HEK293 (cell line): ENCODE measurements at regions not wholly inside any gene's neighbourhood (a gene's known extent, or its start where the extent isn't known, plus 50 kb on each side); places are given as distances from the start of the nearest gene placed in this dataset.

Experiments
- CTCF ChIA-PET: fragments of 350-600 bp; formaldehyde crosslinking; extraction: SDS; loops from one replicate; lab custom pipeline; 2021; ENCODE audit warnings: antibody characterized with exemption; lab: Yijun Ruan, JAX
- POLR2A ChIA-PET: fragments of 300-600 bp; formaldehyde crosslinking; extraction: SDS; loops from one replicate; lab custom pipeline; 2020; ENCODE audit warnings: antibody characterized with exemption, inconsistent platforms; lab: Yijun Ruan, JAX
- H3K27ac ChIP-seq: fragments of 200-500 bp; sonication (Bioruptor generic); 2 replicates; pipeline ENCODE4 v1.5.1; 2014; ENCODE audit warnings: low read depth, low read length, control low read depth, inconsistent platforms; ENCODE audit errors: extremely low read depth
- H3K36me3 ChIP-seq, 2 experiments: fragments of 200-500 bp in 1 of 2; sonication (Bioruptor generic) in 1 of 2; 1 replicate in 1 of 2; 2 replicates in 1 of 2; pipeline ENCODE4 v1.5.1; 2014 to 2017; ENCODE audit warnings: inconsistent platforms in 2 of 2, low read length in 2 of 2; ENCODE audit not compliant: control insufficient read depth in 2 of 2, insufficient read depth in 1 of 2
- H3K4me1 ChIP-seq: fragments of 200-500 bp; sonication (Bioruptor generic); 2 replicates; pipeline ENCODE4 v1.5.1; 2014; ENCODE audit warnings: mild to moderate bottlenecking, low read length, inconsistent platforms; ENCODE audit not compliant: control insufficient read depth, insufficient read depth
- H3K4me3 ChIP-seq: 2 replicates; pipeline ENCODE4 v1.5.1; 2011; ENCODE audit warnings: low read depth, mild to moderate bottlenecking, control low read depth, low read length, moderate library complexity
- H3K9me3 ChIP-seq: fragments of 200-500 bp; sonication (Bioruptor generic); 2 replicates; pipeline ENCODE4 v1.5.1; 2014; ENCODE audit warnings: low read depth, low read length, inconsistent platforms; ENCODE audit not compliant: control insufficient read depth, insufficient read depth
- BCL11A ChIP-seq: fragments of 450-650 bp; formaldehyde crosslinking; IDR thresholded peaks from 2 replicates; pipeline ENCODE4 v1.5.1; 2016; ENCODE audit warnings: low read depth, missing biosample characterization, missing genetic modification characterization
- HIC1 ChIP-seq: fragments of 450-650 bp; formaldehyde crosslinking; IDR thresholded peaks from 2 replicates; pipeline ENCODE4 v1.5.1; 2016; ENCODE audit warnings: missing biosample characterization, missing genetic modification characterization
- KLF16 ChIP-seq: fragments of 450-650 bp; formaldehyde crosslinking; IDR thresholded peaks from 2 replicates; pipeline ENCODE4 v1.5.1; 2017; ENCODE audit warnings: missing biosample characterization, missing genetic modification characterization
- KLF8 ChIP-seq: fragments of 450-650 bp; formaldehyde crosslinking; IDR thresholded peaks from 2 replicates; pipeline ENCODE4 v1.5.1; 2016; ENCODE audit warnings: missing biosample characterization, missing genetic modification characterization
- REST ChIP-seq: fragments of 450-650 bp; formaldehyde crosslinking; IDR thresholded peaks from 2 replicates; pipeline ENCODE4 v1.5.1; 2016; ENCODE audit warnings: missing biosample characterization, missing genetic modification characterization
- SP7 ChIP-seq: fragments of 450-650 bp; formaldehyde crosslinking; IDR thresholded peaks from 2 replicates; pipeline ENCODE4 v1.5.1; 2016; ENCODE audit warnings: missing biosample characterization, missing genetic modification characterization
- YY1 ChIP-seq: fragments of 450-650 bp; formaldehyde crosslinking; IDR thresholded peaks from 2 replicates; pipeline ENCODE4 v1.5.1; 2018; ENCODE audit warnings: missing biosample characterization, missing genetic modification characterization
- ZBTB7A ChIP-seq: fragments of 450-650 bp; formaldehyde crosslinking; IDR thresholded peaks from 2 replicates; pipeline ENCODE4 v1.5.1; 2016; ENCODE audit warnings: low read depth, missing biosample characterization, missing genetic modification characterization
- ZBTB8A ChIP-seq: fragments of 450-650 bp; formaldehyde crosslinking; IDR thresholded peaks from 2 replicates; pipeline ENCODE4 v1.5.1; 2016; ENCODE audit warnings: missing biosample characterization, missing genetic modification characterization
- ZNF140 ChIP-seq: fragments of 450-650 bp; formaldehyde crosslinking; IDR thresholded peaks from 2 replicates; pipeline ENCODE4 v1.5.1; 2016; ENCODE audit warnings: missing biosample characterization, missing genetic modification characterization
- ZNF354C ChIP-seq: fragments of 450-650 bp; formaldehyde crosslinking; IDR thresholded peaks from 2 replicates; pipeline ENCODE4 v1.5.1; 2016; ENCODE audit warnings: missing biosample characterization, missing genetic modification characterization, low read depth, borderline replicate concordance
- ZNF433 ChIP-seq: fragments of 450-650 bp; formaldehyde crosslinking; IDR thresholded peaks from 2 replicates; pipeline ENCODE4 v1.5.1; 2016; ENCODE audit warnings: missing biosample characterization, missing genetic modification characterization, low read depth
- TF ChIP-seq, protein P1 (sequence below): fragments of 450-650 bp; formaldehyde crosslinking; IDR thresholded peaks from 2 replicates; pipeline ENCODE4 v1.5.1; 2016; ENCODE audit warnings: missing biosample characterization, missing genetic modification characterization
- TF ChIP-seq, protein P2 (sequence below): fragments of 450-650 bp; formaldehyde crosslinking; IDR thresholded peaks from 2 replicates; pipeline ENCODE4 v1.5.0; 2017; ENCODE audit warnings: missing biosample characterization, missing genetic modification characterization, borderline replicate concordance
- TF ChIP-seq, protein P3 (sequence below): fragments of 450-650 bp; formaldehyde crosslinking; IDR thresholded peaks from 2 replicates; pipeline ENCODE4 v1.5.1; 2017; ENCODE audit warnings: missing biosample characterization, missing genetic modification characterization

- TF ChIP-seq, protein P1, sequence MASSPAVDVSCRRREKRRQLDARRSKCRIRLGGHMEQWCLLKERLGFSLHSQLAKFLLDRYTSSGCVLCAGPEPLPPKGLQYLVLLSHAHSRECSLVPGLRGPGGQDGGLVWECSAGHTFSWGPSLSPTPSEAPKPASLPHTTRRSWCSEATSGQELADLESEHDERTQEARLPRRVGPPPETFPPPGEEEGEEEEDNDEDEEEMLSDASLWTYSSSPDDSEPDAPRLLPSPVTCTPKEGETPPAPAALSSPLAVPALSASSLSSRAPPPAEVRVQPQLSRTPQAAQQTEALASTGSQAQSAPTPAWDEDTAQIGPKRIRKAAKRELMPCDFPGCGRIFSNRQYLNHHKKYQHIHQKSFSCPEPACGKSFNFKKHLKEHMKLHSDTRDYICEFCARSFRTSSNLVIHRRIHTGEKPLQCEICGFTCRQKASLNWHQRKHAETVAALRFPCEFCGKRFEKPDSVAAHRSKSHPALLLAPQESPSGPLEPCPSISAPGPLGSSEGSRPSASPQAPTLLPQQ (tag by site-specific recombination), result no peak
- TF ChIP-seq, protein P2, sequence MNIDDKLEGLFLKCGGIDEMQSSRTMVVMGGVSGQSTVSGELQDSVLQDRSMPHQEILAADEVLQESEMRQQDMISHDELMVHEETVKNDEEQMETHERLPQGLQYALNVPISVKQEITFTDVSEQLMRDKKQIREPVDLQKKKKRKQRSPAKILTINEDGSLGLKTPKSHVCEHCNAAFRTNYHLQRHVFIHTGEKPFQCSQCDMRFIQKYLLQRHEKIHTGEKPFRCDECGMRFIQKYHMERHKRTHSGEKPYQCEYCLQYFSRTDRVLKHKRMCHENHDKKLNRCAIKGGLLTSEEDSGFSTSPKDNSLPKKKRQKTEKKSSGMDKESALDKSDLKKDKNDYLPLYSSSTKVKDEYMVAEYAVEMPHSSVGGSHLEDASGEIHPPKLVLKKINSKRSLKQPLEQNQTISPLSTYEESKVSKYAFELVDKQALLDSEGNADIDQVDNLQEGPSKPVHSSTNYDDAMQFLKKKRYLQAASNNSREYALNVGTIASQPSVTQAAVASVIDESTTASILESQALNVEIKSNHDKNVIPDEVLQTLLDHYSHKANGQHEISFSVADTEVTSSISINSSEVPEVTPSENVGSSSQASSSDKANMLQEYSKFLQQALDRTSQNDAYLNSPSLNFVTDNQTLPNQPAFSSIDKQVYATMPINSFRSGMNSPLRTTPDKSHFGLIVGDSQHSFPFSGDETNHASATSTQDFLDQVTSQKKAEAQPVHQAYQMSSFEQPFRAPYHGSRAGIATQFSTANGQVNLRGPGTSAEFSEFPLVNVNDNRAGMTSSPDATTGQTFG, result no peak
- TF ChIP-seq ZBTB7A (tag by site-specific recombination) (no peak), REST (tag by site-specific recombination) (no peak), HIC1 (tag by site-specific recombination) (no peak)
Measured at GRCh38 chrX:36930491-36930890, 77.7 kb upstream of the FAM47C start (continued).

DNA sequence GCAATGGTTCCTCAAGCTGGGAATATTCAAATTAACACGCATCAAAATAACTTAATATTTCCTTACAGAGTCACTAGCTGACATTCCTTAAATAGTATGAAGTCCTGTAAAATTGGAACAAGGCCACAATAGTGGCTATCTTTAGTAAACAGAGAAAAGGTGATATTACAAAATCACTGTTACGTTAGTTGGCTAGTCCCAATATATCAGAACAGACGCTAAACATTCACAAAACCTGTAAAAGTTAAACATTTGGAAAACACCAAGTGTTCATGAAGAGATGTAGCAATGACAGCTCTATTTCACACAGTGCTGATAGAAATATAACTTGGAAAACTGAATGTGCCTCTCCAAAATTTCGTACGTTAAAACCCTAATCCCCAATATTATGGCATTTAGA lies 61.0 kb upstream of the FAM47C start:
- TF ChIP-seq ZNF354C (tag by site-specific recombination) (no peak), ZNF433 (tag by site-specific recombination) (no peak)
- Histone ChIP-seq H3K27ac (no peak overlapping the region), H3K36me3 (no peaks in the 10 kb centered on the region), H3K4me1 (no peaks in the 10 kb centered on the region), H3K4me3 (no peak overlapping the region), H3K9me3 (no peaks in the 10 kb centered on the region)
- ChIA-PET CTCF (interaction anchor here (0.8 kb wide), 1 partner anchor 313 kb away, joined by 4 read pairs; no protein-coding TSS in a partner anchor), POLR2A (no interaction called here)

GRCh38 chrX:36950495-36951253 lies 57.5 kb upstream of the FAM47C start:
- no peaks in the 10 kb centered on the region for H3K36me3 ChIP-seq
- ChIA-PET POLR2A (no interaction called here), CTCF (interaction anchor here (1.2 kb wide), 1 partner anchor 110 kb away, joined by 4 read pairs; no protein-coding TSS in a partner anchor)
- TF ChIP-seq BCL11A (tag by site-specific recombination) (no peak), YY1 (tag by site-specific recombination) (no peak), ZNF140 (tag by site-specific recombination) (no peak), ZBTB8A (tag by site-specific recombination) (no peak), KLF16 (tag by site-specific recombination) (no peak), SP7 (no peak), KLF8 (tag by site-specific recombination) (no peak)
- TF ChIP-seq, protein P3, sequence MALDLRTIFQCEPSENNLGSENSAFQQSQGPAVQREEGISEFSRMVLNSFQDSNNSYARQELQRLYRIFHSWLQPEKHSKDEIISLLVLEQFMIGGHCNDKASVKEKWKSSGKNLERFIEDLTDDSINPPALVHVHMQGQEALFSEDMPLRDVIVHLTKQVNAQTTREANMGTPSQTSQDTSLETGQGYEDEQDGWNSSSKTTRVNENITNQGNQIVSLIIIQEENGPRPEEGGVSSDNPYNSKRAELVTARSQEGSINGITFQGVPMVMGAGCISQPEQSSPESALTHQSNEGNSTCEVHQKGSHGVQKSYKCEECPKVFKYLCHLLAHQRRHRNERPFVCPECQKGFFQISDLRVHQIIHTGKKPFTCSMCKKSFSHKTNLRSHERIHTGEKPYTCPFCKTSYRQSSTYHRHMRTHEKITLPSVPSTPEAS, result no peak
- no peak overlapping the region for H3K4me3 ChIP-seq
- no peaks in the 10 kb centered on the region for H3K4me1 ChIP-seq
- no peaks in the 10 kb centered on the region for H3K9me3 ChIP-seq
- H3K27ac ChIP-seq, result no peak overlapping the region
